Right hindlimb (tissue), 1 donor: ENCODE measurements at regions not wholly inside any gene's neighbourhood (a gene's known extent, or its start where the extent isn't known, plus 50 kb on each side); places are given as distances from the start of the nearest gene placed in this dataset.

Experiments used
- DNase-seq: peaks from one replicate; pipeline ENCODE4 v3.0.0-alpha.2; 2018

GRCh38 chr10:4095166-4095917 is 310.3 kb upstream of the KLF6 start:
- DNase-seq: no peak

DNA sequence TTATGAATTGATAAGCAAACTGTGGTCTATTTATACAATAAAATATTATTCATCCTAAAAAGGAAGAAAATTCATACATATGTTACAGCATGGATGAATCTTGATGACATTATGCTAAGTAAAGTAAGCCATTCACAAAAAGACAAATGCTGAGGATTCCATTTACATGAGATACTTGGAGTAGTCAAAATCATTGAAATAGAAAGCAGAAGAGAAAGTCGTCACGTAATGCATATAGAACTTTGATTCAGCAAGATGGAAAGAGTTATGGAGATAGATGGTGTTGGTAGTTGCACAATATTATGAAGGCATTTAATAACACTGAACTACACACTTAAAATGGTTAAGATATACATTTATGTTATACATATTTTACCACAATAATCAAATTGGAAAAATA is 309.7 kb upstream of the KLF6 start:
- no peak for DNase-seq

GRCh38 chr10:4093438-4093837 is 308.4 kb upstream of the KLF6 start:
- no peak for DNase-seq

GRCh38 chr10:4088354-4089066 is 303.5 kb upstream of the KLF6 start:
- DNase-seq: no peak

DNA sequence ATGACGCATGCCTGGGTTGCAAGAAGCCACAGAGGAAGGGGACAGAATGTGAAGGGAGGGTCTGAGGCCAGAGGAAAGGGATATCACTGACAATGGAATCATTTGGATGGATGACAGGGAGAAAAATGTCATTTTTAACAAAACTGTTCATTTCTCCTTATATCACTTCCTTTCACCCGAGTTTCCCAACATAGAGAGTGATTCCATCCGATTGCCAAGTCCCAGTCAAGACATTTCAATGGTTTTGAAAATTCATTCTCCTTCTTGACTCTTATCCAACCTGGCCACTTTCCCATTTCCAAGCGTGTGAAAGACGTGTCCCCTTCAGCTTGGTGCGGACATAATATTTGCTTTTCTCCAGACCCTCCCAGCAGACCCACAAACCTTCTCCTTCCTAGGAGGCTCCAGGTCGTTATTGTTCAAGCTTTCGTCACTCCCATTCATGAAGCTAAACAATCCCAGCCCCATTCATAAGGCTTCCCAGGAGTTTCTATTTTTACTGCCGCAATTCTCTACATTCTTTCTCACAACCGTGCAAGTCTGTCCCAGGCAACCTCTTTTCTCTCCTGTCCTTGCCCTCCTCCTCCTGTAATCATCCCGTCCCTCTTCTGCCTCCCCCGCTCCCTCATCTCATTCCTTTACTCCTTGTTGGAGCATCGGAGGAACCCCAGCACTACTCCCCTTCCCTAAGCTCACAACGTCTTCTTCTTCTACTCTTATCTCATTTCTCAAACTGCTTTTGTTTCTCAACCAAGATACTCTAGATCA is 301.3 kb upstream of the KLF6 start:
- DNase-seq: peak; percentile 37

GRCh38 chr10:4083509-4084003 is 298.5 kb upstream of the KLF6 start:
- no peak for DNase-seq

DNA sequence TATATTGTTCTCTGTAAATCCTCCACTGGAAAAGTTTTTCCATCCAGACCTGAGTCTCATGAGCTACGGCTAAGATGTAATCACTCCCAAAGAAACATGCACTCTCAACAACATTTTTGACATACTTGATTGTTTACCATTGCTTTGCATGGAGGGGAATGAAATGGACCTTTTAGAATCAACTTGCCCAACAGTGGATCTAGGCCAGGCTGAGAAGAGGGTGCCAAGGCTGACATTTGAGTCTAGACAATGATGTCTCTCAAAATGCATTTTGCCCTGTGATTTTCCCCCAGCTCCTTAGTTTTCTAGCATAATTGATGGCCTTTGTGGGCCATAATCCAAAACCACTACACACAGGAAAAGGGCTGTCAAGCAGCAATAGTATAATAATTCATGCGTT is 297.9 kb upstream of the KLF6 start:
- DNase-seq: no peak

- peak; percentile 49 for DNase-seq
These were observed 296.7 kb upstream of the KLF6 start for GRCh38 chr10:4081685-4082111.

- DNase-seq: no peak
These were observed 295.3 kb upstream of the KLF6 start for GRCh38 chr10:4080225-4080805.

GRCh38 chr10:4079803-4080202 is 294.8 kb upstream of the KLF6 start:
- DNase-seq: no peak

GRCh38 chr10:4077804-4078203 is 292.8 kb upstream of the KLF6 start:
- DNase-seq: no peak

- no peak for DNase-seq
These were observed 292.0 kb upstream of the KLF6 start for GRCh38 chr10:4076983-4077382.

DNA sequence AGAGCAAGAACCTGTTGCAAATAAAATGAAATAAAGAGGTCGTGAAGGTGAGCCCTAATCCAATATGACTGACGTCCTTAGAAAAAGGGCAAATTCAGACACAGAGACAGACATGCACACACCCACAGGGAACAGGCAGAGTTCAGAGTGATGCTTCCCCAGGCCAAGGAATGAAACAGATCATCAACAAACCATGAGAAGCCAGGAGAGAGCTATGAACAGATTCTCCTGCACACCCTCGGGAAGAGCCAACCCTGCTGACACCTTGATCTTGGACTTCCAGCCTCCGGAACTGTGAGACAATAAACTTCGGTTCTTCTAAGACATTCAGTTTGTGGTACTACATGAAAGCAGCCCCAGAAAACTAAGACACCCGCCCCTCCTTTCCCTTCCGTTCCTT is 290.4 kb upstream of the KLF6 start:
- DNase-seq: no peak

DNA sequence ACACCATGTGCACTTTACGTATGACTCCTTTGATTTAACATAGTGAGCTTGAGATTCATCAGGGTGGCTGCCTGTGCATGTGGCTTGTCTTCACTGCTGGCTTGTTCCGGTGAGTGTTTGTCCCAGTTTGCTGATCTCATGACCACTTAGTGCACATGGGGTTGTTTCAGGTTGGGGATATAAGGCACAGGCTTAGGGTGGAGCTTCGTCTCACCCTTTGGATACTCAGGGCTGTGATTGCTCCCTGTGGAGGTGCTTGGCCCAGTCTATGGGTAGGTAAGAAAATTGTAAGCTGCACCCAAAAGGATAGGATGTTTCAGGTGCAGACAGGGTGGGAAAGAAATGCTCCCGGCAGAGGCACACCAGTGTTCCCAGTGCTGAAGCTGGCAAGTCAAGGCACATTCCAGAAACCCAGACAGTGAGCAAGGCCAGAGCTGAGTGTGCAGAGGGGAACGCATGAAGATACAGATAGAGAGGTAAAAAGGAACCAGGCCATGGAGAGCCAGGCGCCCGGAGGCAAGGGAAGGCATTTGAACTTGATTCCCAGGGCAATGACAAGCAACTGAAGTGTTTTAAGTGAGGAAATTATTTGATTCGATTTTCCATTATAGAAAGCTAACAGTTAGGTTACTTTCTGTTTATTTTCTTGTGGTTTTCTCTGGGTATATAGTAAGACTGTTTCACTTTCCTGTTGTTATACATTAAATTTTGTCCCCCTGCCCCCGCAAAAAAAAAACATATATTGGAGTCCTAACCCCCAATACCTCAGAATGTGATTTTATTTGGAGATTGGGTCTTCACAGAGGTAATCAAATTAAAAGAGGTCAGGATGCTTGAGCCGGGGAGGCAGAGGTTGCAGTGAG is 289.8 kb upstream of the KLF6 start:
- DNase-seq: no peak

DNA sequence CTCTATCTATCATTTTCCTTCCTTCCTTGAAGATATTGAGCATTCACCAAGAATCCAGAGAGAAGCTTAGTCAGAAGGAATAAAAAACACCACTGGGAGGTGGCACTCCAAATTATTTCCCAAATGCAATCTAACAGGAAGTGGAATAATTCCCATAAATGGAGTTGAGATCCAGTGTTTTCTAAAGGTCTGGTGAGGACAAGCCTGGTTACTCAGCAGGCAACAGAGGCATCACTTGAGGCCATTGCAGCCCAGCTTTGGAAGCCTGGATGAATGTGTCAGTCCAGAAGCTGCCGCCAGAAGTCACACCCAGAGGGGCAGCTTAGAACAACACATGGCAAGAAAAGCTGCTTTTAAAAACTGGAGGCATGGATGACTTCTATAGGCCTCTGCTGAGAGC is 288.9 kb upstream of the KLF6 start:
- DNase-seq: no peak

DNA sequence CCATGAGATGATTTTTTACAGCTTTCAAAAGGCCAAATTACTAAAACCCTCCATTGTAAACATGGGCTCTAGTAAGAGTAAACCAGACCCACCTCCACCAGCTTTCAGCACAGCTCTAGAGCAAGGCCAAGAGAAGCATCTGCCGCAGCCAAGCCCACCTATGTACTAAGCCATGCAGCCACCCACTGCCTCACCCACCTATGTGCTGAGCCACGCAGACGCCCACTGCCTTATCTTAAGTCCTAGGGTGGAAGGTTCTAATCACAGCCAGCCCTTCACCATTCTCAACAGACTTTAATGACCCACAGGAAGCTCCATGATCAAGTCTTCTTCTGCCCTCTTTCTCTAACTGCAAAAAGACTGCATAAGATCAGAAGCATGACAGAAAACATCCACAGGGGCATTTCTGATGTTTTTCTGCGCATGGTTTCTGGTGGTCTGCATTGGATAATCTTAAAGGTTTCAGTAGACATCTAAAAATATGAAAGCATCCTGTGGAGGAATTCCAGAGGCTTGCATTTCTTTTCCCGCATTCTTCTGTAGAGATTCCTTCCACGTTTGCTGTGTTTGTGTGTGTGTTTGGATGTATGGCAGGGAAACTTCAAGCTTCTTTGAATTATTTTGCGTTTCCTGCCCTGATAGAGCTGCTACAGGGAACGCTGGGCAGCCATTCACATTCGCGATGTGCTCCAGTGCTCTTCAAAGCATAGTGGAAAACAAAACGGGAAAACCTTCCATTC is 286.1 kb upstream of the KLF6 start:
- no peak for DNase-seq

- DNase-seq: no peak
These were observed 285.2 kb upstream of the KLF6 start for GRCh38 chr10:4070184-4070583.

DNA sequence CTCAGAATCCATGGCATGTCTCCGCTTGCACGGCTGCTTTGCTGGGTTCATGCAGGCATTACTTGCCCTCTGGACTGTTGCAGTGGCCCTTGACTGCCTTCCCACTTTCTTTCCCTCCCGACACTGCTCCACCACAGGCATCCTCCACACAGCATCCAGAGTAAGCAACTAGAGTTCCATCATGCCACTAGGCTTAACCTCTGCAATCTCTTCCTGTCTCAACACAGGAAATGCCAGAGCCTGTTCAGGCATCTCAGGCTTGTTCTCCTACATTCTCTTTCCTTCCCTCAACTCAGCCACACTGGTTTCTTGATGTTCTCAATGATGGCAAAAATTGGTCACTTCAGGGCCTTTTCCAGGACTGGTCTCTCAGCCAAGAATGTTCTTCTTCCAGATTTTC is 284.5 kb upstream of the KLF6 start:
- DNase-seq: no peak

DNA sequence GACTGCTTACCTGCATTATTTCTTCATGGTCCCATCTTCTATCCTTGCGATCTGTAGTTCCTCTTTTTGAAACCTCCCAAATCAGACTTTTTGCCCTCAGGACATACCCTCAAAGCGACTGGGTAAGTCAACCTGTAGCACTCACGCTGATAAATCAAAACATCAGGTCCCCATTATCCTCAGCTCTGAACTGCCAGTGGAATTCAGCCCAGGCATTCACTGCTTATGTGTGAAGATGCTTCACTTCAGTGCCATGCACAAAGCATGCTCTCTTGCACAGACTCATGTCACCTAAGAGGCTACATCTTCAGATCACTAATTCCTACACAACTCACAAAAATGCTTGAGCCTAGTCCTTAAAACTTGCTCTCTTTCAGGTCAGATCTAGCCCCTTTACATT is 283.6 kb upstream of the KLF6 start:
- no peak for DNase-seq

GRCh38 chr10:4067931-4068561 is 283.0 kb upstream of the KLF6 start:
- DNase-seq: no peak

DNA sequence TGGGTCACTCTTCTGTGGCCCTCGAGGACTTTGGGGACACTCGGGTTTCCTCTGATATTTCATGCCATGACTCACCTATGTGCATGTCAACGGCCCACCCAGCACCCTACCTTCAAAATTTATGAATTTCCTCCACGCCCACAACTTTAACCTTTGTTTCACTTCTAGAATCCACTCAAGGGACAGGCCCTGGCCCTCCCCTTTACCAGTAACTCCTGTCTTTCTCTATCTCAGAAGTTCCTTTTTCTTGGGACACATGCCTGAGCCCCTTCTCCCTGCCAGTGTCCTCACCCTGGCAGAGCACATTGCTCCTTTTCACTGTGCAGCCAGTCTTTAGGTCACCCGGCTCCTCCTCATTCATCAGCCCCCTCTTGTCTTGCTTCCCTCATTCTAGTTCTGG is 282.5 kb upstream of the KLF6 start:
- DNase-seq: no peak
